Activated naive CD8-positive, alpha-beta T cell treated with anti-CD3 and anti-CD28 coated beads, Interleukin-2, amount 50 U/mL, for 24 hours (primary cell): ENCODE measurements at regions not wholly inside any gene's neighbourhood (a gene's known extent, or its start where the extent isn't known, plus 50 kb on each side); places are given as distances from the start of the nearest gene placed in this dataset.

Source experiments
- ATAC-seq: fragments of 150-1000 bp; cut with Tn5 transposase; one replicate; pipeline ENCODE4 v1.10.0; 2021
- DNase-seq: peaks from one replicate; pipeline ENCODE4 v3.0.0; 2021
- H3K27ac Mint-ChIP-seq: one replicate; pipeline ENCODE4 v1.8.0; 2021; ENCODE audit warnings: mild to moderate bottlenecking, mixed read lengths
- H3K27me3 Mint-ChIP-seq: one replicate; pipeline ENCODE4 v1.8.0; 2021; ENCODE audit warnings: mixed read lengths
- H3K36me3 Mint-ChIP-seq: one replicate; pipeline ENCODE4 v1.8.0; 2021; ENCODE audit warnings: low read depth, mixed read lengths
- H3K4me1 Mint-ChIP-seq: one replicate; pipeline ENCODE4 v1.8.0; 2021; ENCODE audit warnings: mixed read lengths
- H3K4me3 Mint-ChIP-seq: one replicate; pipeline ENCODE4 v1.8.0; 2021; ENCODE audit warnings: mild to moderate bottlenecking, moderate library complexity, mixed read lengths
- H3K9me3 Mint-ChIP-seq: one replicate; pipeline ENCODE4 v1.8.0; 2021; ENCODE audit warnings: mixed read lengths

GRCh38 chr13:97700306-97700848 lies 253.1 kb upstream of the IPO5 start:
- Mint-ChIP-seq H3K36me3 (no peaks in the 10 kb centered on the region), H3K4me3 (no peak overlapping the region), H3K27me3 (no peaks in the 10 kb centered on the region), H3K27ac (no peak overlapping the region), H3K9me3 (no peaks in the 10 kb centered on the region), H3K4me1 (no peaks in the 10 kb centered on the region)
- ATAC-seq (no peak), DNase-seq (no peak)

DNA sequence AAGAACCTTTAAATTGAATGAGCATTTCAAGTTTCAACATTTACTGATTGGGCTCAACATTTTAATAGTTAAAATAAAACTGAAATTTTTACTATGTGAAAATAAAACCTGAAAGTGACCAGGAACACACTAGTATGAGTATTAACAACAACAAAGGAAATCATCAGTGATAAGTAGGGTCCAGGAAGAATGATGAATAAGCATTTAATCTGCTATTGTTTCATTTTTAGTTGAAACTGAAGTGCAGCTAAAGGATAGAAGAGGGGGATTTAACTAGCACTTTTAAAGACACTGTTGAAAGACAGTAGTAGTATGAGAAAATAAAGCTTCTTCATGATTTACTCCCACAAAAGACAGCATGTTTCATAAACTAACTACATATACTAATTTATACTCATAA lies 250.9 kb upstream of the IPO5 start:
- Mint-ChIP-seq H3K27ac (no peak overlapping the region), H3K9me3 (no peaks in the 10 kb centered on the region), H3K4me3 (no peak overlapping the region), H3K27me3 (peaks cover 4% of the 10 kb centered on the region), H3K4me1 (no peaks in the 10 kb centered on the region), H3K36me3 (no peaks in the 10 kb centered on the region)
- ATAC-seq (no peak), DNase-seq (no peak)

GRCh38 chr13:97710797-97711196 lies 242.7 kb upstream of the IPO5 start:
- peaks cover 7% of the 10 kb centered on the region for H3K27me3 Mint-ChIP-seq
- peaks cover 12% of the 10 kb centered on the region for H3K9me3 Mint-ChIP-seq
- H3K4me3 Mint-ChIP-seq = no peak overlapping the region
- no peaks in the 10 kb centered on the region for H3K4me1 Mint-ChIP-seq
- H3K36me3 Mint-ChIP-seq = no peaks in the 10 kb centered on the region
- DNase-seq (no peak), ATAC-seq (no peak)
- H3K27ac Mint-ChIP-seq = no peak overlapping the region

- Mint-ChIP-seq H3K4me3 (no peak overlapping the region), H3K36me3 (no peaks in the 10 kb centered on the region), H3K4me1 (no peaks in the 10 kb centered on the region), H3K9me3 (peaks cover 12% of the 10 kb centered on the region), H3K27ac (no peak overlapping the region), H3K27me3 (peaks cover 3% of the 10 kb centered on the region)
- no peak for DNase-seq
- ATAC-seq = no peak
These were observed 240.7 kb upstream of the IPO5 start for GRCh38 chr13:97712770-97713169.

DNA sequence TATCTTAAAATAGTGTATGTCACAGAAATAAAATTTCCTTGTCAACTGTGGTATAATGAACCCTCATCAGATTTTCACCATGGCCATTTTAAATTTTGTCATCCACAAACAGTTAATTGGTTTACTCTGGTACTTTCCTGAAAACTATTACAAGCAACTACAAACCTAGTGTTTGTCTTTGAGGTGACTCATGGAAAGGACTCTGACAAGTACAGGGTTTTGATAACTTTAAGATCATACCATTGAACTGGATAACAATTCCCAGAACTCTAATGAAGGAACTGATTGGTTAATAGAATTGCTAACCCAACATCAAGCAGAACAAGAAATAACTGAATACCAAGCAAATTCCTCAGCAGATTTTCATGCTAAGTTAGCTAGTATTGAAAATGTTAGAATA lies 237.7 kb upstream of the IPO5 start:
- DNase-seq = no peak

DNA sequence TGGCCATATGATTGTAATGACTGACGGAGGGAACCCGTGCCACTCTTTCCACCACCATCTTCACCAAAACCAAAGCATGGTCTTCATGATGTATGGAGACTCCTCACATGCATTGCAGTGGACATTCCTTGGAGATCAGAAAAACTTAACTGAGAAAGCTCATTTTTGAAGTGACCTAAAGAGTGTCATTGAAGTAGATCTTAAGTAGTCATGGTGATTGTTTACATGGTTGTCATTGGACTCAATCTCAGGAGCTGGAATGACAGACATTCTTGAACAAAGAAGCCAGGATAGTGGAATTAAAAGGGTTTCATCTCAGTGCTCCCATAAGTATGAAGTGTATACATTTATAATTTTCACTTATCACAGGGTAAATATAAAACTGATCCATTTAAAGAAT lies 236.7 kb upstream of the IPO5 start:
- DNase-seq = no peak
- H3K4me3 Mint-ChIP-seq = no peak overlapping the region
- peaks cover 12% of the 10 kb centered on the region for H3K9me3 Mint-ChIP-seq
- peaks cover 6% of the 10 kb centered on the region for H3K27me3 Mint-ChIP-seq
- H3K4me1 Mint-ChIP-seq = no peaks in the 10 kb centered on the region
- no peaks in the 10 kb centered on the region for H3K36me3 Mint-ChIP-seq
- no peak overlapping the region for H3K27ac Mint-ChIP-seq
- ATAC-seq = no peak

More for the DNA sequence above, 237.7 kb upstream of the IPO5 start:
- peaks cover 6% of the 10 kb centered on the region for H3K27me3 Mint-ChIP-seq
- peaks cover 12% of the 10 kb centered on the region for H3K9me3 Mint-ChIP-seq
- H3K27ac Mint-ChIP-seq = no peak overlapping the region
- ATAC-seq = no peak
- H3K4me3 Mint-ChIP-seq = no peak overlapping the region
- H3K4me1 Mint-ChIP-seq = no peaks in the 10 kb centered on the region
- H3K36me3 Mint-ChIP-seq = no peaks in the 10 kb centered on the region

GRCh38 chr13:97719736-97720135 lies 233.7 kb upstream of the IPO5 start:
- H3K4me3 Mint-ChIP-seq = no peak overlapping the region
- no peak overlapping the region for H3K27ac Mint-ChIP-seq
- H3K36me3 Mint-ChIP-seq = no peaks in the 10 kb centered on the region
- DNase-seq (no peak), ATAC-seq (no peak)
- H3K4me1 Mint-ChIP-seq = no peaks in the 10 kb centered on the region
- H3K27me3 Mint-ChIP-seq = peaks cover 7% of the 10 kb centered on the region
- H3K9me3 Mint-ChIP-seq = no peaks in the 10 kb centered on the region

DNA sequence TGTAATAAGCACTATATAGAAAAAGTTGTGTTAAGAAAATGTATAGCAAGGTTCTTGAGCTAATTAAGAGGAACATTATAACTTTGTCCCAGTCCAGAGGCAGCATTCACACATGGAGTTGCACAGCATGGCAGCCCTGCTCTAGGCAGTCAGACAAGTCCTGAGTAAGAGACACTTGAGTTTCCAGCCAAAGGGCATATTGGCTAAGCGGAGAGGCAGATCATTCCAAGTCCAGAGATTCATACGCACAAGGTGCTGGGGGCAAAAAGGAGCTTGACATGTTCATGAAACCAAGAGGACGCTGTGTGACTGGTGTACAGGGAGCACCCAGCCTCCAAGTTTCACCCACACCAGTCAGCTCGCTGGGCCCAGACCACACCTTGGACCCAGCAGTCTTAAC lies 232.6 kb upstream of the IPO5 start:
- DNase-seq (no peak), ATAC-seq (no peak)
- Mint-ChIP-seq H3K27me3 (peaks cover 7% of the 10 kb centered on the region), H3K4me1 (no peaks in the 10 kb centered on the region), H3K36me3 (no peaks in the 10 kb centered on the region), H3K4me3 (no peak overlapping the region), H3K27ac (no peak overlapping the region), H3K9me3 (no peaks in the 10 kb centered on the region)

DNA sequence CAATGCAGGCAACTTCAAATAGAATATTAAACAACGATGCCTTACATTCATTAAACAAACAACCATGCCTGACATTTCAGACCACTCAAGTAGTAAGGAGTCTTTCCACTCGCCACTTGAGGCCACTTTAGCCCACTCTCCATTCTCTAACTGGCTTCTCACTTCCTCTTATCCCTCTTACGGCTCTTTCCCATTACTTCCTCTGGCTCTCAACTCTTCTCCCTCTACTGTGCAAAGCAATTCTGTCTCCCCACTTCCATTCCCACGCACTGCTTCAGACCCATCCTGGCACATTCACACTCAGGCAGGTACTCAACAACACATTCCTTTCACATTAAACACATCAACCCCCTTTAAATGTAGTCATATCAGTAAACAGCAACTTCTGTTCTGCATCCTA lies 229.8 kb upstream of the IPO5 start:
- no peak for DNase-seq
- Mint-ChIP-seq H3K4me1 (no peaks in the 10 kb centered on the region), H3K36me3 (no peaks in the 10 kb centered on the region), H3K4me3 (no peak overlapping the region), H3K27me3 (peaks cover 7% of the 10 kb centered on the region), H3K9me3 (no peaks in the 10 kb centered on the region), H3K27ac (no peak overlapping the region)
- ATAC-seq = no peak

DNA sequence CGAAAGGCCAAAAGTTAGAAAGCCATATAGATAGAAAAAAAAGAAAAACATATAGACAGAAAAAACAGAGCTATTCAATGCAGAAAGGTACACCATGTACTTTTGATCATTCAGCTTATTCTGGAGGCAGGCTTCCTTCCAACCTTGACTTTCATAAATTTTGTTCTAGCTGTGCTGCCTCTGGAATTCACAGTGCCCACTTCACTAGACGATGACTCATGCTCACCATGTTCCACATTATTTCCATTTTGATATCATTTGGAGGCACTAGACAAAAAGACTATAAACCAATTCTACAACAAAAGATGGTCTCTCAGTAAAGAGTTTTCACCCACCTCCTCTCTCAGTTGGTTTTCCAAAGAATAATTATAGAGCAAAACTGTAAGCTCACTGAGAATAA lies 229.0 kb upstream of the IPO5 start:
- DNase-seq = no peak
- H3K27ac Mint-ChIP-seq = no peak overlapping the region
- no peak for ATAC-seq
- H3K9me3 Mint-ChIP-seq = no peaks in the 10 kb centered on the region
- no peaks in the 10 kb centered on the region for H3K4me1 Mint-ChIP-seq
- peaks cover 7% of the 10 kb centered on the region for H3K27me3 Mint-ChIP-seq
- no peaks in the 10 kb centered on the region for H3K36me3 Mint-ChIP-seq
- H3K4me3 Mint-ChIP-seq = no peak overlapping the region

DNA sequence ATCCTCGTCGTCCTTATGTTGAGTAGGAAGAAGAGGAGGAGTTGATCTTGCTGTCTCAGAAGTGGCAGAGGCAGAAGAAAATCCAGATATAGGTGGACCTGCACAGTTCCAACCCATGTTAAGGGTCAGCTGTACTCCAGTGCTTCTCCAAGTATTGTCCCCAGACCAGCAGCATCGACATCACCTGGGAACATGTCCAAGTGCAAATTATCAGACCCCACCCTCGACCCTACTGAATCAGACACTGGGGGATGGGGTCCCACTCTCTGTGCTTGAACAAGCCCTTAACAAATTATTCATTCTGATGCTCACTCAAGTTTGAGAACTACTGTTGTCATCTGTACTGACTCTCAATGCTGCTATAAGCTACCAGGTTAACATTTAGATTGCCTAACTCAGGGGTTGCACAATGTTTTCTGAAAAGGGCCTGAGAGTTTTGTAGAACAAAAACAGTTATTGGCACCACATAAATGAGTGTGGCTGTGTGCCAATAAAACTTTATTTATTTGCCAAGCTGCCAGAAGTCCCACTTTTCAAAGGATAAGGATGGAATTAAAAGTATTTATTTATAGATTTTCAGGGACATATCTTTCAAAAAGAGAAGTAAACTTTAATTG lies 226.7 kb upstream of the IPO5 start:
- no peaks in the 10 kb centered on the region for H3K36me3 Mint-ChIP-seq
- DNase-seq = no peak

DNA sequence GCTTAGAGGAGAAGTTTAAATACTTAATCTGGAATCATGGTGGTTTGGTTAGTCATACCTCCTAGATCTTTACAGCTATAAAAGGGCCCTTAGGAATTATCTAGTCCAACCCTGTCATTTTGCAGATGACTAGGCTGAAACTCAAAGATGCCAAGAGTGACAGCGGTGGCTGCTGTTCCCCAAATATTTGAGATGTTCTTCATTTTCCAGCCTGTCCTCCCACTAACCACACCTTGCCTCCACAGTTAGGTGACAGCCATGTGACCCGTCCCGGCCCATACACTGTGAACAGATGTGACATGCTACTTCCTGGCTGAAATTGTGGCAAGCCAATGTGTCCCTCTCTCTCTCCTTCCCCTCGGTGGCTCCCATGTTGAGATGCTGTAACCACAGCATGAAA lies 225.5 kb upstream of the IPO5 start:
- Mint-ChIP-seq H3K9me3 (peaks cover under 1% of the 10 kb centered on the region), H3K4me3 (no peak overlapping the region), H3K36me3 (no peaks in the 10 kb centered on the region), H3K27ac (no peak overlapping the region), H3K27me3 (peaks cover 4% of the 10 kb centered on the region), H3K4me1 (no peaks in the 10 kb centered on the region)
- ATAC-seq = no peak
- no peak for DNase-seq

More for the DNA sequence above, 226.7 kb upstream of the IPO5 start:
- ATAC-seq = no peak
- Mint-ChIP-seq H3K9me3 (no peaks in the 10 kb centered on the region), H3K27me3 (peaks cover 4% of the 10 kb centered on the region), H3K27ac (no peak overlapping the region), H3K4me3 (no peak overlapping the region), H3K4me1 (no peaks in the 10 kb centered on the region)

- H3K36me3 Mint-ChIP-seq = no peaks in the 10 kb centered on the region
- H3K4me1 Mint-ChIP-seq = no peaks in the 10 kb centered on the region
- H3K9me3 Mint-ChIP-seq = peaks cover 5% of the 10 kb centered on the region
- no peak overlapping the region for H3K4me3 Mint-ChIP-seq
- DNase-seq = no peak
- no peak overlapping the region for H3K27ac Mint-ChIP-seq
- no peak for ATAC-seq
- H3K27me3 Mint-ChIP-seq = peaks cover 1% of the 10 kb centered on the region
These were observed 217.0 kb upstream of the IPO5 start for GRCh38 chr13:97736436-97736835.

- no peak overlapping the region for H3K4me3 Mint-ChIP-seq
- no peak for DNase-seq
- H3K27me3 Mint-ChIP-seq = no peaks in the 10 kb centered on the region
These were observed 211.4 kb upstream of the IPO5 start for GRCh38 chr13:97742084-97742483.

GRCh38 chr13:97743938-97744337 lies 209.5 kb upstream of the IPO5 start:
- no peaks in the 10 kb centered on the region for H3K9me3 Mint-ChIP-seq
- no peaks in the 10 kb centered on the region for H3K36me3 Mint-ChIP-seq
- DNase-seq (no peak), ATAC-seq (no peak)
- H3K27me3 Mint-ChIP-seq = peaks cover 1% of the 10 kb centered on the region
- no peak overlapping the region for H3K4me3 Mint-ChIP-seq
- no peaks in the 10 kb centered on the region for H3K4me1 Mint-ChIP-seq
- H3K27ac Mint-ChIP-seq = no peak overlapping the region

More at GRCh38 chr13:97742084-97742483, 211.4 kb upstream of the IPO5 start:
- Mint-ChIP-seq H3K4me1 (no peaks in the 10 kb centered on the region), H3K9me3 (no peaks in the 10 kb centered on the region), H3K36me3 (no peaks in the 10 kb centered on the region), H3K27ac (no peak overlapping the region)
- no peak for ATAC-seq

DNA sequence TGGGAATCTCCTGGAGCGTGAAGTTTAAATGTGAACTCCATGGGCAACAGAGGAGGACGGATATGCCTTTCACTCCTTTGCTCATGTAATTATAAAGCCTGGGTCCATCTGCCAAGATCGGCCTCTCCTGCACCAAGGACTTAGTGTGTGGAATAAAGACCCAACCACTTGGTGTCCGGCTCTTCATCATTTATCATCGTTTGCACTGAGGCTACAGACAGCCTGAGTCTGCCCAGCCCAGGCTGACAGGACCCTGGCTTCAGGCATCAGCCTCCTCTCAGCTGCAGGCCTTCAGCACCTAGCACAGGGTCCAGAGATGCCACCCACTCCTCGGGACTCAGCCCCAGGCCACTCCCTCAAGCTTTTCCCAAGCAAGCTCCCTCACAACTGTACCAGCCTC lies 206.8 kb upstream of the IPO5 start:
- no peak overlapping the region for H3K4me3 Mint-ChIP-seq
- H3K27me3 Mint-ChIP-seq = peaks cover 3% of the 10 kb centered on the region
- no peak overlapping the region for H3K27ac Mint-ChIP-seq
- H3K36me3 Mint-ChIP-seq = no peaks in the 10 kb centered on the region
- H3K4me1 Mint-ChIP-seq = no peaks in the 10 kb centered on the region
- DNase-seq (no peak), ATAC-seq (no peak)
- H3K9me3 Mint-ChIP-seq = no peaks in the 10 kb centered on the region
